GM19328 (cell line): ENCODE measurements at regions not wholly inside any gene's neighbourhood (a gene's known extent, or its start where the extent isn't known, plus 50 kb on each side); places are given as distances from the start of the nearest gene placed in this dataset.

Experiments used
- ATAC-seq: cut with Tn5 transposase; IDR thresholded peaks from one replicate; pipeline ENCODE4 v1.9.1; 2021; ENCODE audit warnings: mild to moderate bottlenecking, moderate library complexity; ENCODE audit not compliant: unreplicated experiment

GRCh38 chr5:73312146-73312871 is 136.3 kb downstream of the FOXD1 start:
- no peak for ATAC-seq

- ATAC-seq, result no peak
These were observed 137.1 kb downstream of the FOXD1 start for GRCh38 chr5:73311291-73312110.

GRCh38 chr5:73307645-73308355 is 134.8 kb downstream of the TMEM174 start:
- ATAC-seq, result no peak

GRCh38 chr5:73306741-73307275 is 133.8 kb downstream of the TMEM174 start:
- ATAC-seq, result no peak

DNA sequence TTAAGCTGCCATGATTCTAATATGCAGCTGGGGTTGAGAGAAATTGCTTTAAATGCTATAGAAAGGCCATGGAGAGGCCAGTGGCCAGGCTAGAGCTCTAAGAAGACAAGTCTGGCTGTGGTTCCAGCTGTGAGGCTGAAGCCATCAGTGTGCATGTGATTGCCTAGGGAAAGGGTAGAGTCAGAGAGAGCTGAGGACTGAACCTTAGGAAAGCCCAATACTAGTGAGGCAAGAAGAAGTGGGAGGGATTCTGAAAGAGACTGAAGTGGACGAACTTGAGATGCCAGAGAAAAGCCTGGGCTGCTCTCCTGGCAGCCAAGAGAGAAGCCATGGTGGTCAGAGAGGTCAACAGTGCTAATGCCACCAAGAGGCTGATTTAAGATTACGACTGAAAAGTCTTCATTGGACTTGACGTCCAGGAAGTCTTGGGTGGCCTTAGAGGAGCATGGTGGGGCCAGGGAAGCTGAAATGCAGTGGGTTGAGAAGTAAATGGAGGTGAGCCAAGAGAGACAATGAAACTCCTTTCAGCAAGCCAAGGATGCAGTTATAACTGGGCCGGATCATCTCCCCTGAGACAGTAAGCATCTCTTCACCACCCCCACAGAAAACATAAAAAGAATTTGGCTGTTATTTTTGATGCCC is 133.2 kb downstream of the TMEM174 start:
- ATAC-seq, result no peak

- no peak for ATAC-seq
These were observed 132.4 kb downstream of the TMEM174 start for GRCh38 chr5:73305386-73305785.

DNA sequence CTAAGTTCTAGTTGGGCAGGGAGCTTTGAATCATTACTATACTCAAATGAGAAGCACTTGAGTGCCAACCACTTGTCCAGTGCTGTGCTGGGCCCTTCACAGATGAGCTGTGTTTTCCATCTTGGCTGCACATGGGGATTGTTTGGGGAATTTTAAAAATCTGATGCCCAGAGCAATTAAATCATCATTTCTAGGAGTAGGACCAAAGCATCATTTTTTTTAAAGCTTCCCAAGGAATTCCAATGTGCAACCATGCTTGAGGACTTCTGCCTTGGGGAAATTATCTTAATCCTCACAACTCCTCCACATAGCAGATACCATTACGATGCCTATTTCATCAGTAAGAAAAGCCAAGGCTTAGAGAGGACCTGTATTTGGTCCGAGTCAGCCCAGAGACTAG is 131.4 kb downstream of the TMEM174 start:
- no peak for ATAC-seq

- no peak for ATAC-seq
These were observed 130.4 kb downstream of the TMEM174 start for GRCh38 chr5:73303148-73304079.

DNA sequence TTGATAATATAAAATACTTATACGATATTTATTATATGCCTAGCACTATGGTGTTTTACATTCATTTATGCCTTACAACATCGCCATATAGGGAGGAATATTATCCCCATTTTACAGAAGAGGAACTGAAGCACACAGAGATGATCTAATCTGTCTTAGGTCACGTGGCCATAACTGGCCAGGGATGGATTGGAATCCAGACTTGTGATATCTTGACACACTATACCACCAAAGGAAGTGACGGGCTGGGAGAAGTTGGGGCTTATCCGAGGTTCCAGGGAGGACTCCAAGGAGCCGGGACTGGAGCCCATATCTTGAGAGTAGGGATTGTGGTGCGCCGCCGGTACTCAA is 129.8 kb downstream of the TMEM174 start:
- no peak for ATAC-seq

DNA sequence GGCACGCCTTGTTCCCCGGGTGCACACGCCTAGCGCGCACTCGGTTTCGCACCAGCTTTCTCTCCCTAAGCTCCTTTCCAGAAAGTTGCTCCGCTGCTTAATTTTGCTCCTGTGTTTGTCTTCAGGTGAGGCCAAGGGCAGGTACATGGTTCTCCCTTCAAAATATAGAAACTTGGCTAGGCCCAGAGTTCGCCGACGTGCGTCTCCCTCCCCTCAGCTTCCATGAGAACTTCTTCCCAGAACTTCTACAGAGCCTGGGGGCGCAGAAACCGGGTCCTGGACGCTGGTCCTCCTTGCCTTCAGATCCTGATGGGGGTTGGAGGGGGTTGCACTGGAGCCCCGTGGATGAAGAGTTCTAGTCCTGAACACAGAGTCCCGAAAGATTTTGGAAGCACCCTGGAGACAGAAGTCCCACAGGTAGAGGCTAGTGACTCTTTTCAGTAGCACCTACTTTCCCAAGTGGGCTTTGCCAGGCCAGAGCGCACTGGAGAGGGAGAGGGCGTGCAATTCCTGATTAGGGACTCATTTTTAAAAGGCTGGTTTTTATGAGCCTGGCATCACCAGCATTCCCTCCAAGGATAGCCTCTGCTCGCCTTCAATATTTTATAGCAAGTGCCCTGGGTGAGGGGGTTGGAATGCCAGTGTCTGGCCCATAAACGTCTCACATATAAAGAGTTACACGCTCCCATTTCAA is 128.4 kb downstream of the TMEM174 start:
- no peak for ATAC-seq

DNA sequence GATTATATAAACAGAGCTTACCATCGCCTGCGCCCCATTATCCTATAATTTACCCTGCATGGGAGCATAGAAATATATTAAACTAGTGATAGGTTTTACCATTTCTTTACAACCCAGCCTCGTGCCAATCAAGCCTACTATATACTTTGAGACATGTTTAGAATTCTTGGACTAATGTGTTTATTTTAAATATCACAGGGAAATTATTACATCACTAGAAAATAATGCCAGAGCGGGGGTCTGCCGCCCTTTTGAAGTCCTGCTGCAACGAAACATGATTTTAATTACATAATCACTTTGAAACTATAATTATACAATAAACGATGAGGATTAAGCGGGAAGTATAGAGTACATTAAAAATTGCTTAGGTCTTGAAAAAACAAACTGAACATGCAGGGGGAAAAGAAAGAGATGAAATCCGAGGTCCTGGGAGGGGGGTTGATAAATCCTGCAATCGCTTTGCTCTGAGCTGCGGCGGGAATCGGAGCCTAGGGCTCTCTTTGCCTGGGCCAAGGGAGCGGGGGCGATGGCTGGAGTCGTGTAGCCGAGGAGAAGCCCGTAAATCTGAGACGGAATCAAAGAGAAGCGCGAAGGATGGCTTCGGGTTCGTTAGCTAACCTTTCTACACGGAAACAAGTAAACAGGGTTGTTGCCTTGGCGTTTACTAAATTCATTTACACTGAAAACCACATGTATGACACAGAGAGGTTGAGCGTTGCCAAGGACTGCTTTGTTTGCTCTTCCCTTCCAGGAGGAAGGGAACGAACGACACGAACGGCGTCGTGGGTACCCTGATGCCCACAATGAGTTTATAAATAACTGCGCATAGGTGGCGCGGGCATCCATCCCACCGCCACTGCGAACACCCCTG is 127.6 kb downstream of the TMEM174 start:
- no peak for ATAC-seq

- ATAC-seq, result no peak
These were observed 126.8 kb downstream of the TMEM174 start for GRCh38 chr5:73299665-73300336.

GRCh38 chr5:73298772-73299630 is 126.0 kb downstream of the TMEM174 start:
- no peak for ATAC-seq

- no peak for ATAC-seq
These were observed 125.3 kb downstream of the TMEM174 start for GRCh38 chr5:73298251-73298771.

DNA sequence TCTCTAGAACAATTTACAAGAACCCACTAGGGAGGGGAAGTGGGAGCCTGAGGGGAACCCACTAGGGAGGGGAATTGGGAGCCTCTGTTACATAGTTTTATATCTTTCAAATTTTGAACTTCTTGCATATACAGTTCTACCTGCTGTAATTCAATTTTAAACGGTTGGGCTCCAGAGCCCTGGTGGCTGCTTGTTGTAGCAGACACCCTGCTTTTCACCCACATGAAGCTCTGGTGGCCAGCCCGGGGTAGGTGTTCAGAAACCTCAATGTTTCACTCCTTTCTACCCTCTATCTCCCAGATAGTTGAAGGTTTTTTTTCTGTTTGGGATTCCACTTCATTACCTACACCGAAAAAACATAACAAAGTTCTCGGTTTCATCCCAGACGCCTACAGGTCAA is 124.4 kb downstream of the TMEM174 start:
- no peak for ATAC-seq

- no peak for ATAC-seq
These were observed 123.8 kb downstream of the TMEM174 start for GRCh38 chr5:73296772-73297171.

GRCh38 chr5:73295921-73296320 is 122.9 kb downstream of the TMEM174 start:
- ATAC-seq, result no peak
